NCI-H187 (cell line): ENCODE measurements at regions not wholly inside any gene's neighbourhood (a gene's known extent, or its start where the extent isn't known, plus 50 kb on each side); places are given as distances from the start of the nearest gene placed in this dataset.
A peak's percentile ranks its signal among the peaks of the same experiment; 100 is the strongest.

ENCODE experiments used
- DNase-seq, 2 experiments: peaks; one replicate each; lab custom pipeline; 2025; lab: John Stamatoyannopoulos, UW

- DNase-seq, result no peak
Measured at GRCh38 chr6:126091466-126091865, 105.1 kb downstream of the TRMT11 start.

- no peak for DNase-seq
Measured at GRCh38 chr6:126093108-126093507, 106.8 kb downstream of the TRMT11 start.

GRCh38 chr6:126094411-126094810 is 108.1 kb downstream of the TRMT11 start:
- no peak for DNase-seq

GRCh38 chr6:126100386-126100785 is 114.0 kb downstream of the TRMT11 start:
- no peak for DNase-seq

GRCh38 chr6:126102358-126102757 is 116.0 kb downstream of the TRMT11 start:
- no peak for DNase-seq

GRCh38 chr6:126103993-126104392 is 117.7 kb downstream of the TRMT11 start:
- no peak for DNase-seq

GRCh38 chr6:126107475-126108166 is 121.3 kb downstream of the TRMT11 start:
- no peak for DNase-seq

GRCh38 chr6:126110512-126111270 is 124.4 kb downstream of the TRMT11 start:
- no peak for DNase-seq

GRCh38 chr6:126111327-126111726 is 125.0 kb downstream of the TRMT11 start:
- no peak for DNase-seq

- no peak for DNase-seq
Measured at GRCh38 chr6:126112171-126112632, 125.9 kb downstream of the TRMT11 start.

GRCh38 chr6:126113261-126113660 is 126.9 kb downstream of the TRMT11 start:
- no peak for DNase-seq

GRCh38 chr6:126117251-126117650 is 130.9 kb downstream of the TRMT11 start:
- DNase-seq, result no peak

- peak; percentile 1 to 11 for DNase-seq
Measured at GRCh38 chr6:126118058-126118755, 131.9 kb downstream of the TRMT11 start.

- no peak for DNase-seq
Measured at GRCh38 chr6:126118936-126119335, 132.6 kb downstream of the TRMT11 start.

GRCh38 chr6:126123226-126123625 is 136.9 kb downstream of the TRMT11 start:
- no peak for DNase-seq

- no peak for DNase-seq
Measured at GRCh38 chr6:126127659-126128058, 141.3 kb downstream of the TRMT11 start.

- no peak for DNase-seq
Measured at GRCh38 chr6:126131246-126131645, 144.9 kb downstream of the TRMT11 start.

- DNase-seq, result no peak
Measured at GRCh38 chr6:126133984-126134383, 147.6 kb downstream of the TRMT11 start.

GRCh38 chr6:126134491-126134890 is 148.2 kb downstream of the TRMT11 start:
- DNase-seq, result no peak

- DNase-seq, result no peak
Measured at GRCh38 chr6:126140015-126140414, 153.7 kb downstream of the TRMT11 start.

GRCh38 chr6:126143761-126144251 is 157.5 kb downstream of the TRMT11 start:
- DNase-seq, result no peak

GRCh38 chr6:126145351-126145750 is 159.0 kb downstream of the TRMT11 start:
- DNase-seq, result no peak
